Activated CD4-positive, CD25-positive, alpha-beta regulatory T cell treated with anti-CD3 and anti-CD28 coated beads, Interleukin-2, amount 50 U/mL, for 16 hours (primary cell): ENCODE measurements at regions not wholly inside any gene's neighbourhood (a gene's known extent, or its start where the extent isn't known, plus 50 kb on each side); places are given as distances from the start of the nearest gene placed in this dataset.
A peak's percentile ranks its signal among the peaks of the same experiment; 100 is the strongest.

ENCODE experiments used
- DNase-seq: peaks from one replicate; pipeline ENCODE4 v3.0.0-alpha.2; 2020; ENCODE audit warnings: low read depth, low spot score

DNA sequence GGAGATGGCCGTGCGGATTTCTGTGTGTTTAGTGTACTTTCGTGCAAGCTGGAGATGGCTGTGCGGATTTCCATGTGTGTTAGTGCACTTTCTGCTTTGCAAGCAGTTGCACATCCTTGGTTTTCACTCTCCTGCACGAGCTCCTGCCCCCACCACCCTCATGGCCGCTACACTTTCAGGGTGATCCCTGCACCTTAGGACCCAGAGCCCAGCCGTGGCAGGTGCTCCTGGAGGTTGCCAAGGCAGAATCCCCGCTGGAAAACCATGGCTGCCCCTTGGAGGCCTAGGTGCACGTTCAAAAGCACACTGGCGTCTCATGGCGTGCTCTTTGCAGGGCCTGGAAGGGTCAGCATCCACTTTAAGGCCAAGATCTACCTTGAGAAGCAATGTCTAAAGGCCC, 311.0 kb upstream of the TNRC6C start:
- DNase-seq: no peak

DNA sequence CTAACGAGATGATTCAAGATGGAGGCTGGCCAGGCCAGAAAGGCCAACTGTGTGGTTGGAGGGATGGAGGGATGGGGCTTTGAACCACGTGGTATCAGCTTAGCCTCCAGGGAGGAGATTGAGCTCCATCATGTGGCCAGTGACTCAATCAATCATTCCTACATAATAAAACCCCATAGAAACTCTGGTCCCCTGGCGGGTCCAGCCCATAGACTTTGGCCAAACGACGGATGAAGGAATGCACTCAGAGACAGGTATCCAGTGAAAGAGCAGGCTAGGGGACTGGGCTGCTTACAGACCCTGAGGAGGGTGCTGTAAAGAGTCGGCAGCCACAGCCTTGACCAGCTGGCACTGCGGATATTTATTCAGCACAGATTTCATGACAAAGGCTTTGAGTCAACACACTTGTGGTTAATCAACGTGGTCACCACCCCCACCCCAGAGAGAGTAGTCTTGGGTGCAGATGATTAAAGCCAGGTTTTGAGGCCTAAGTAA, 308.7 kb upstream of the TNRC6C start:
- DNase-seq: no peak

DNA sequence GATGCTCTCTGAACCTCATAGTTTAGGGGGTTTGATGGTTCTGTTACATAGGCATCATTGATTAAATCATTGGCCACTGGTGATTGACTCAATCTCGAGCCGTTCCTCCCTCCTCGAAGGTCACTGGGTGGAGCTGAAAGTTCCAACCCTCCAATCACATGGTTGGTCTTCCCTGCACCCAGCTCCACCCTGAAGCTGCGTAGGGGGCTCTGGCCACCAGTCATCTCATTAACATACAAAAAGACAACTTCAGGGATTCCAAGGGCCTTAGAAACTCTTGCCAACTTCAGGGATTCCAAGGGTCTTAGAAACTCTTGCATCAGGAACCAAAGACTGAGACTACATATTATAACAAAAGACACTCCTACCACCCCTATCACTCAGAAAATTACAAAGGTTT, 306.5 kb upstream of the TNRC6C start:
- DNase-seq: no peak

DNA sequence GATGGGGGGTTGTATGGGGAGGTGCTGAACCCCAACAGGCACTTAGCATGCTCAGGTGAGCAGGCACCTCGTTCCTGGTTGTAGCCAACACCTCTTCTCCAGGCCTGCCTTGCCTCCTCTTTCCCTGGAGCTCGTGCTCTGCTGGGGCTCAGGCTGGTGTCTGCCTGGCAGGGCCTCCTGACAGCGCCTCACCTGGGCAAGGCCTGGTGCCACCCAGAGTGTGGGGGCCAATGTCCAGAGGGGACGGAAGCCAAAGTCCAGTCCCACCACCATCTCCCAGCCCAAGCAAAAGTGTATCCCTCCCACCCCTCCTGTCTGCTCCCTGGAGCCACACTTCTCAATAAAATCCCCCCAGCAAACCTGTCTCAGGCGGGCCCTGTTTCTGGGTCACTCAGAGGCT, 304.2 kb upstream of the TNRC6C start:
- no peak for DNase-seq

GRCh38 chr17:77654850-77655249, 303.7 kb upstream of the TNRC6C start:
- DNase-seq: no peak

DNA sequence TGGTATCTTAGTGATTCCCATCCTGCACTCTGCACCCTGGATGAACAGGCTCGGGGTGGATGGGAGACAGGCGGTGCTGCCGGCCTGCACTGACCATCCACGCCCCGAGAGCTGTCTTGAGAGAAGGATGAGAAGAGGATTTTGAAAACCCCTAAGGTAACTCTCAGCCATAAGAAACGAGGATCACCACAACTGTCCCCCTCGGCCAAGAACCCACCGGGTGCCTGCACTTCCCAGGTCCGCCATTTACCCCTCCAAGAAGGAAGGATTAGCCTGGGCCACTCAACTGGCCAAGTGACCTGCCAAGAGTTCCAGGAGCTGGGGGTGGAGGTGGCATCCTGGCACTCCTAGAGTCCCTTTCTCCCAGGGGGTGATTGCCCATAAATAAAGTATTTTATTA, 302.4 kb upstream of the TNRC6C start:
- DNase-seq: no peak

DNA sequence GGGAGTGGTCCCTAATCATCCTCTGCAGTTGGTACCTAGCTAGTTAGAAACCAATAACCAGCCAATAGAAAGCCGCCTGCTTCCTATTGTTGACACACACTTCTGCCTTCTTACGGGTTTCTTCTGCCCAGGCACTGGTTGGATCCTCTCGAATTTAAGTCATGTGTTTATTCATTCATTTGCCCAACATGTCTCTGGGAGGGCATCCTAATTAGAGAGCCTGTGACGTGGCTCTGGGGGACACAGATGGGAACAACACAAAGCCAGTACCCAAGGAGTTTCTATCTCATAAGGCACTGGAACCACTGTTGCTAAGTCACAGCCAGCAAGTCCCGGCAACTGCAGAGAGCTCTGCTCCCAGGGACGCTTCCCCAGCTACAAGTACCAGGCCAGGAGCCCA, 300.7 kb upstream of the TNRC6C start:
- DNase-seq: no peak

- DNase-seq: no peak
Observed at GRCh38 chr17:77660524-77660923, 298.0 kb upstream of the TNRC6C start.

DNA sequence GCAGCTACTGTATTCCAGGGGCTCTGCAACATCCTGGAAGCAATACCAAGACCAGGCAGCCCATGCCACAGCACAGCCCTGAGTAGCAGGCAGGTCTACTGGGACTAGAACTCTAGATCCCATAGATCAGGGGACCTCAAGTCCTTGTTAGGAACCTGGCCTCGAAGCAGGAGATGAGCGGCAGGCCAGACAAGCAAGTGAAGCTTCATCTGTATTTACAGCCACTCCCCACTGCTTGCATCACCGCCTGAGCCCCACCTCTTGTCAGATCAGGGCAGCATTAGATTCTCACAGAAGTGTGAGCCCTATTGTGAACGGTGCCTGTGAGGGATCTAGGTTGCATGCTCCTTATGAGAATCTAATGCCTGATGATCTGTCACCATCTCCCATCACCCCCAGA, 295.7 kb upstream of the TNRC6C start:
- DNase-seq: no peak

DNA sequence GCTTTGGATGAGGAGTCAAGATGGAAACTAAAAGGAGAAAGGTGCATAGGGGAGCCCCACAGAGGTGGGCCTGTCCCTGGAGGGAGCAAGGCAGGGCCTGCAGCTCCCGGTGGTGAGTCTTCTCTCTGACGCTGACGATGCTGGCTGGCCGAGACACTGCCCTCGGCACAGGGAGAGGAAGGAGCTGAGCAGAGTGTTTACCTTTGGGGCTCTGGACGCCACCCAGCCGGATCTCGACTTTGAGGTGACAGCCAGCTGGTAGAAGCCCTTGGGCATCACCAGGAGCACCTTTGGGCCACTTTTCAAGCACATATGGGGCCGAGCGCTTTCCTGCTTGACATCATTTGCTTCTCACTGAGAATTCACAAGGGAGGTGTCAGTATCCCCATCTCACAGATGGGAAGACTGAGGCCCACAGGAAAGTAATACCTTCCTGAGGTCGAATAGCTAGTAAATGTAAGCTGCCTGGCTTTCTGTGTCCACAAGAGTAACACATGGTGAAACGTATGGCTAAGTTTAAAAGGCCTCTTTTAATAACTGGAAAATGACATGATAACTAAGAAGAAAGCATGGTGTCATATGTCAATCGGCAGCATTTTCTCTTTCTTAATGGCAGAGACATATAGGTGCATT, 294.3 kb upstream of the TNRC6C start:
- DNase-seq: no peak

GRCh38 chr17:77665833-77666232, 292.7 kb upstream of the TNRC6C start:
- DNase-seq: no peak

DNA sequence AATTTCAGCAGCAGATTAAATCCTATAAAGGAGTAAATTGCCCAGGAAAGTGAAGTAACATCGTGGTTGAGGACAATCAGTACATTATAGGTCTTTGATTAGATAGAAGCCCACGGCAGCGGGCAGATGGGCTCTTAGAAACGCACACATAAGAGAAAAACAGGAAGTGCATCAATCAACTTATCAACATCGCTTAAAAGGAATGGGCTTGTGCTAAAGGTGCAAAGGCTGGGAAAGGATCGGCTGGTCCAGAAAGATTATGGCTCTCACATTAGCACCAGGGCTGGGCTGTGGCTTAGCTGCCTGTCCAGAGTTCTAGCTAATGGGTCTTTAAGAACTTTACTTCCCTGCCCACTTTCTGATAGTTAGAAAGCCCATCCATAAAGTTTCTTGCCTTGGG, 292.0 kb upstream of the TNRC6C start:
- no peak for DNase-seq

DNA sequence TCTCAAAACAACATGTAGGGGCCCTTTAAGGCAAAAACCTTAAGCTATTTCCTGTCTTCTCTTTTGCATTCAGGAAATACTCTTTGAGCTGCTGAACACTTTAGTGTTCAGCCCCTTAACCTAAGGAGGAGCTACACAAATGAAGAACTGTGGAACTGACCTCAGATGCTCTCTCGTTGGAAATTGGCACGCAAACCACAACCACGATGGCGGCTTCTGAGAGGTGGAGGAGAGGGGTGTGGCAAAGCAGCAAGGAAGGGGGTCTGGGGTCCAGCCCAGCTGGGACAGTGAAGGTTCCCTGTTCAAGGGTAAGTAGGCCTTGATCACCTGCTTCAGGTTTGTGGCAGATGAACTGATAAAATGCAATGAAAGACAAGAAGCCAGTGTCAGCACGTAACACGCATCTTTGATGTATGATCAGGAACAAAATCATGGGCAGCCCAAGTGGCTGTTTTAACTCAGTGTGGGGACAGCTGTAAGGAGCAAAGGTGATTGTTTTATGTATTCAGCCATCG, 291.6 kb upstream of the TNRC6C start:
- peak; percentile 40 for DNase-seq

DNA sequence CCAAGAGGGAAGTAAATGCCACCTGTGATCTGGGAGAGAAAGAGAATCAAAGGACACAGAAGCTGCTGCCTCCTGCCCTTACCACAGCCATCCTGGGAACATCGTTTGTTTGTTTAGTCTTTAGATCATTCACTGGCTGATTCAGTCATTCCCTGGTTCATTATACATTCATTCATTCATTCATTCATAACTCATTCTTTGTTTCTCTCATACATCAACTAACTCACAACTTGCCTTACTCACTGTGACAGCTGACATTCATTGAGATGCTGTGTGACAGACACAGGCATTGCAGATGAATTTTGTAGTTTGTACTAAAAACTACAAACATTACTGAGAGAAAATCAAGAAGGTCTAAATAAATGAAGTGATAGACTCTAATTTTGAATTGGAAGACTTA, 291.0 kb upstream of the TNRC6C start:
- no peak for DNase-seq

- DNase-seq: no peak
Observed at GRCh38 chr17:77668518-77668917, 290.0 kb upstream of the TNRC6C start.

GRCh38 chr17:77670173-77670572, 288.3 kb upstream of the TNRC6C start:
- DNase-seq: no peak

- no peak for DNase-seq
Observed at GRCh38 chr17:77674358-77674757, 284.1 kb upstream of the TNRC6C start.

DNA sequence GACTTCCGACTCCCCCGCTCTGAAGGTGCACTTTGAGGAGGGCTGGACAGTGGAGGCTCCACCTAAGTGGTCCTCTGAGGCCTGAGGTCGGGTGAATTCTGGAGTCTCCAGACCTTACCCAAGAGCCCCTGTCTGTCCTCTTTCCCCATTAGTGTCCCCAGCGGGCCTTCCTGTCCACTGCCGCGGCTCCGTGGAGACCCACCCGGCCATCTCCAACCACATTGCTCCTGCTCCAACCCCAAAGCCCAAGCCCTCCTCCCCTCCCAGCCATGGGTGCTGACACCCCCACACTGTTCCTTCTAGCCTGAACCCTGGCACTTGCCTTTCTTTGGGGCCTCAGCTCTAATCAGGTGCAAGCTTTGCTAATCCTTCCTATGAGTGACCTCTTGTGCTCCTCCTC, 283.1 kb upstream of the TNRC6C start:
- DNase-seq: no peak

GRCh38 chr17:77675816-77676215, 282.7 kb upstream of the TNRC6C start:
- no peak for DNase-seq

GRCh38 chr17:77676237-77676661, 282.3 kb upstream of the TNRC6C start:
- DNase-seq: no peak

- no peak for DNase-seq
Observed at GRCh38 chr17:77677211-77677610, 281.3 kb upstream of the TNRC6C start.

GRCh38 chr17:77677630-77678029, 280.9 kb upstream of the TNRC6C start:
- DNase-seq: no peak

DNA sequence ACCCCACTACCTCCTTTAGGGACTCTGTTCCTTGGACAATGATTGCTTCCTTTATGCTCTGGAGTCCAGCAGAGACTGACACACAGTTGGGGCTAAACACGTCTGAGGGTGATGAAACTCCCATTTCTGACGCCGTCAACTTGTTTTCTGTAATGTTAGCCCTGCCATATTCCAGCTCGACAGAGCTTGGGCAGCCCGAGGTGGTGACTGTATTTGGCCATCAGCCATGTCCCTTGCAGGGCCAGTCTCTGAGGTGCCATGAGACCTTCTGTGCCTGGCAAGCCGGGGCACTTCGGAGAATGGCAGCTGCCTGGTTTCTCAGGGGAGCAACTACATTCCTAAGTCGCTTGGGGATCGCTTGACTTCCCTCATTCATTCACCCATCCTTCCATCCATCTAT, 278.9 kb upstream of the TNRC6C start:
- no peak for DNase-seq

DNA sequence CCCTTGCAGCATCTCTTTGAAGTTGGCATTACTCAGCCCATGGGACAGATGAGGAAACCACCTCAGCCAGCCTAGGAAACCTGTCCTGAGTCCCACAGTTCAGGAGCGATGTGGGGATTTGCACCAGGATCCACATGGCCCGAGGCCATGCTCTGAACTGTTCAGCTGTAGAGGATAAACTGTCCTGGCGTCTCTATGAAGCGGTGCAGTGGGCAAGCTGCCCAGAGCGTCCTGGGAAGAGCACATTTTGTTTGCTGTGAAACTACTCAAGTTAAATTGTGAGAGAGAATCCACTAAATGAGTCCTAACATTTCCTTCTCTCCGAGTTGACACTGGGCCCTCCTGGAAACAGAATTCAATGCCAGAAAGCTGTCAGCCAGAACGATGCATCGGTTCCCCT, 276.6 kb upstream of the TNRC6C start:
- no peak for DNase-seq
